Peyer's patch (tissue), 4 donors: ENCODE measurements at regions not wholly inside any gene's neighbourhood (a gene's known extent, or its start where the extent isn't known, plus 50 kb on each side); places are given as distances from the start of the nearest gene placed in this dataset.

Source experiments
- CTCF ChIP-seq, 6 experiments: fragments of 450-650 bp in 4 of 6; fragments of 200-600 bp in 2 of 6; sonication (generic) in 1 of 6; IDR thresholded peaks; one replicate each; pipeline ENCODE4 v1.5.1; 2017 to 2019; ENCODE audit warnings: antibody characterized with exemption in 6 of 6, mild to moderate bottlenecking in 3 of 6, moderate library complexity in 1 of 6
- POLR2A ChIP-seq, 2 donors: fragments of 450-650 bp; IDR thresholded peaks; one replicate each; pipeline ENCODE4 v1.5.1; 2017; ENCODE audit warnings: antibody characterized with exemption in 2 of 2, mild to moderate bottlenecking in 2 of 2, moderate library complexity in 2 of 2

DNA sequence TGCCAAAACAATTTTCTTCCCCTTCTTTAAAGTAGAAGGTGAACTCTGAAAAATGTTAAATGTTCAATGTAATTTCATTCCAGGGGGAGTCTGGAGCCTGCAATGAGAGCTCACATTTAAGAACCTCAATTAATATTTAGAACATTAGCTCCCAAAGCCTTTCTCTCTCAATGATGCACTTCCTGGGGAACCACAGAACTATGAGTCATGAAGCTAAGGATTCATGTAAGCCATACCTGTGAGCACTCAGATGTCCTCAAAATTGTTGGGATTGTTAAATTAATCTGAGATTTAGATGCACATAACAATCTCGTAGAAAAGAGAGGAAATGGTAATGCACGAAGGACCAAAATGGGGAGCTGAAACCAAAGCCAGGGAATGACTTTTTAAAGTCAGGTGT is 244.2 kb upstream of the LRIG1 start:
- TF ChIP-seq CTCF (IDR thresholded peaks at IDR 0.05) (no peak), POLR2A (IDR thresholded peaks at IDR 0.05) (no peak)
